AG10803 (cell line): ENCODE measurements at regions not wholly inside any gene's neighbourhood (a gene's known extent, or its start where the extent isn't known, plus 50 kb on each side); places are given as distances from the start of the nearest gene placed in this dataset.

ENCODE experiments used
- DNase-seq: peaks from one replicate; pipeline ENCODE4 v3.0.0; 2010; ENCODE audit warnings: low read depth
- H3K4me3 ChIP-seq: 2 replicates; pipeline ENCODE4 v1.5.1; 2011; ENCODE audit warnings: mild to moderate bottlenecking, low read length, control low read depth
- TF ChIP-seq, protein P1 (sequence below): conservative IDR thresholded peaks from 2 replicates; pipeline ENCODE4 v1.5.1; 2011; ENCODE audit warnings: mild to moderate bottlenecking, low read length, control low read depth, inconsistent platforms

GRCh38 chrX:107565015-107565414 lies 63.3 kb upstream of the PRPS1 start:
- DNase-seq, result peak; percentile 72
- H3K4me3 ChIP-seq, result no peak overlapping the region
- TF ChIP-seq, protein P1, sequence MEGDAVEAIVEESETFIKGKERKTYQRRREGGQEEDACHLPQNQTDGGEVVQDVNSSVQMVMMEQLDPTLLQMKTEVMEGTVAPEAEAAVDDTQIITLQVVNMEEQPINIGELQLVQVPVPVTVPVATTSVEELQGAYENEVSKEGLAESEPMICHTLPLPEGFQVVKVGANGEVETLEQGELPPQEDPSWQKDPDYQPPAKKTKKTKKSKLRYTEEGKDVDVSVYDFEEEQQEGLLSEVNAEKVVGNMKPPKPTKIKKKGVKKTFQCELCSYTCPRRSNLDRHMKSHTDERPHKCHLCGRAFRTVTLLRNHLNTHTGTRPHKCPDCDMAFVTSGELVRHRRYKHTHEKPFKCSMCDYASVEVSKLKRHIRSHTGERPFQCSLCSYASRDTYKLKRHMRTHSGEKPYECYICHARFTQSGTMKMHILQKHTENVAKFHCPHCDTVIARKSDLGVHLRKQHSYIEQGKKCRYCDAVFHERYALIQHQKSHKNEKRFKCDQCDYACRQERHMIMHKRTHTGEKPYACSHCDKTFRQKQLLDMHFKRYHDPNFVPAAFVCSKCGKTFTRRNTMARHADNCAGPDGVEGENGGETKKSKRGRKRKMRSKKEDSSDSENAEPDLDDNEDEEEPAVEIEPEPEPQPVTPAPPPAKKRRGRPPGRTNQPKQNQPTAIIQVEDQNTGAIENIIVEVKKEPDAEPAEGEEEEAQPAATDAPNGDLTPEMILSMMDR, result no peak

DNA sequence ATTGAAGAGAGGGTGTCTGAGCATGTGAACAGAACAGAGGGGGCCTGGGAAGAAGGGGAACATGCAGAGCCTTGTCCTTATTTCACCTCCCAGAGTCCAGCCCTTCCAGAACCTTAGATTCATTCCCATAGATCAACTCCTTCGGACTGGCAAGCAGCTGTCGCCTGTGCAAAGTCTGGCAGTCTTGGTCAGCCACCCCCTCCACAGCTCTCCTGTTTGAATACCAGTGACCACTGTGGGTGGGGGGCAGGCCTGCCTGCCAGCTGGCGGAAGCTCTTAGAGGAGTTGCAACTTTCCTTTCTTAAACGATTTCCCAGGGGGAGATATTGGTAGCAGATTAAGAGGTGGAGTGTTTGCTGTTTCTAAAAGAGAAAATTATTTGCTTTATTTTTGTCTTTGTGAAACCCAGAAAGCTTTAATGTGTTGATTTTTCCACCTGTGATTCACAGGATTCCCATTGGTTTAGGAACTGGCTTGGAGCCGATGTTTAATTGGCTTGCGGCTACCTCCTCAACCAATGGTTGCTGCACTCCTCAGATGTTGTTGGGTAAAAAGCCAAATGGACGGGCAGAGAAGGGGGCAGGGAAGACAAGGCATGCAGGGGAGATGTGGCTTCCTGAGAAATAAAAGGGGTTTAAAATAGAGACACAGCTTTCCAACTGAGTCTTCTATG lies 62.2 kb upstream of the PRPS1 start:
- TF ChIP-seq, protein P1, result no peak
- DNase-seq, result peak; percentile 58
- H3K4me3 ChIP-seq, result no peak overlapping the region

GRCh38 chrX:107566604-107567262 lies 61.6 kb upstream of the PRPS1 start:
- TF ChIP-seq, protein P1, result no peak
- H3K4me3 ChIP-seq, result no peak overlapping the region
- no peak for DNase-seq

GRCh38 chrX:107567370-107567769 lies 60.9 kb upstream of the PRPS1 start:
- TF ChIP-seq, protein P1, result no peak

DNA sequence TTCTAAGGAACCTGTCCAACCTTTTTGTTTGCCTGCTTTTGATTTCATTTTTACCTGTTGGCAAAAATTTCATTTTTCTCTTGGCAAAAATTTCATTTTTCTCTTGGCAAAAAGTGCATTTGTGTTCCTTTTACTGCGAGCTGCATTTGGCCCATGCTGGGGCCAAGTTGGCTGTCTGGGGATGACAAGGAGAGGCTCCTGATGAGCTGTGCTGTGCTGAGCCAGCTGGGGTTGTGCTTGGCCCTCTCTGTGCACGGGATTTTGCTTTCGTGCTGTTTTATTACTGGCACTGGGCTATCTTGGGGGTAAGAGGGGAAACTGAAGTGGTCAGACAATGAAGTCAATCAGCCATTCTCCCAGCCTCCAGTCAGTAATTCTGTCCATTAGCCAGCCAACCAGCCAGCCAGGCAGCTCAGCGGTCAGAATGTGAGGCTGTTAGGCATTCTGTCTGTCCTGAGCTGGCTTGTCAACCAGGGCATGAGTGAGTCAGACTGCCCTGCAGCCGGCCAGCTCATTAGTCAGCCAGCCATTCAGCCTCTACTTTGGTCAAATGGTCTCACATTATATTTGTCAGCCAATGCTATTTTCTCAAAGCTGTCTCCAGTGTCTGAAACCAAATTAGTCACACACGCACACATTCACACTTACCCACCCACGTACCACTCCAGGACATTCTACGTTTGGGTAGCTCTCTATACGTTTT lies 56.9 kb upstream of the PRPS1 start:
- DNase-seq, result peak; percentile 91
- TF ChIP-seq, protein P1, result no peak
- H3K4me3 ChIP-seq, result no peak overlapping the region; the same call in 1 of the 2 replicates

More at GRCh38 chrX:107567370-107567769, 60.9 kb upstream of the PRPS1 start:
- DNase-seq, result no peak
- H3K4me3 ChIP-seq, result no peak overlapping the region

DNA sequence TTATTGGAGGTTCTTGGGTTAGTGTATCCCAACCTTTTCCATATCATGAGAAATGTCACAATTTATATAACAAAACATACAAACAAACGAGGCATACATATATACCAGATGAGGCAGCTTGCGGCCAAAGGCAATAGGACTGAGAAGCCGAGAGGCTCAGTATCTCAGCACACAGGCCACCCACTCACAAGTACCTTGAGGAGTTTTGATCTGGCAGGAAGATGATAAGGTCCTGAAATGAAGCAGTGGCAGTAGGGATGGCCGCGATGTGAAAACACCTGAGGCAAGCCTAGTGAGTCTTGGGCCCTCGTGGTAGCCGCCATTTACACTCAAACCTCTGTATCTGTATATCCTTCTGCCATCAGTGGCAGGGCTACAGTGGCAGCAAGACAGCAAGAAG lies 55.3 kb upstream of the PRPS1 start:
- no peak overlapping the region for H3K4me3 ChIP-seq
- DNase-seq, result no peak
- TF ChIP-seq, protein P1, result no peak
